Fibroblast of skin of right quadriceps (primary cell): ENCODE measurements at regions not wholly inside any gene's neighbourhood (a gene's known extent, or its start where the extent isn't known, plus 50 kb on each side); places are given as distances from the start of the nearest gene placed in this dataset.

Experiments used
- DNase-seq: peaks from one replicate; pipeline ENCODE4 v3.0.0-alpha.2; 2013

- no peak for DNase-seq
Observed at GRCh38 chr4:114728426-114728825, 129.8 kb downstream of the UGT8 start.

GRCh38 chr4:114729068-114729738 is 130.6 kb downstream of the UGT8 start:
- no peak for DNase-seq

DNA sequence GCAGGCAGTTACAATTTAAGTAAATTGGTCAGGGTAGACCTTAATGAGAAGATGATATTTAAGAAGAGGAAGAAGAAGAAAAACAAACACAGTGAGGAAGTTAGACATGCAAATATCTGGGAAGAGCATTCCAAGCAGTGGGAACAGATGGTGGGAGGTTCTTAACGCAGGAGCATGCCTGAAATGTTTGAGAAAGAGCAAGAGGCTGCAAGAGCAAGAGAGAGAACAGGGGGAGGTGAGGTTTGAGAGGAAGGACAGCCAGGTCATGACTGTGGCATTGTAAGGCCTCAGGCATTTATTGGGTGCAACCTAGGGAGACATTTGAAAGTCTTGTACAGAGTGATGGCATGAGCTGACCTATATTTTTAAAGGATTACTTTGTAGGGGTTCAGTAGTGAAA is 136.0 kb downstream of the UGT8 start:
- peak; percentile 21 for DNase-seq

DNA sequence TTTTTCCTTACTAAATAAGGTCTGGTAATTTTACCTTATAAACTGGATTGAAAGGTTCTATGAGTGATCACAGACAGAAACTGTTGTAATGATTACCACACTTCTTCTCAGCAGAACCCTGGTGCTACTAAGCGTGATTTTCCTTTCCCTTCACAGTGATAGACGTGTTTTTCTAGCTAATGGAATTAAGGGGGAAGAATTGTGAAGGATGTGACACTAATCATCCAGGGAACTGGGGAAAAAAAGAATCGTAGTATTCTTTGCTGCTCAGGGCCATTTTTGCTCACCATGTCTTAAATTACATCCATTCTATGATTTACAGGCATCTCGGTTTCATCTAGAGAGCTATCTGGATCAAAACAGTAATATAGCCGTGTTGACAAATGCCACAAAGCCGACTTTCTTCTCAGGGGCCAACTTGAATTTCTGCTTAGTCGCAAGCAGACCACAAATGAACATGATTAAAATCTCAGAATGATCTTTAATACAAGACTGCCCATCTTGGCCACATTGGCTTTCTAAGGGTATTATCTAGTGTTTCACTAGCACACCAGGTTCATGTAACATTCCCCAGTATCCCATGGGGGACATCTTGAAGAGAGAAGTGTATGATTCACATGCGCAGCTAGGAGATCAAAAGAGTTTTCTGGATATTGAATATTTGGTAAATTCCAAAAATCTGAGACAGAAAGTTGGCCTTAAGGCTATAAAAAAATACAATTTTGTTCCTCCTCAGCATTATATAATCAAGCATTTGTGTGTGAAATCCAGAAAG is 154.0 kb downstream of the UGT8 start:
- peak; percentile 55 for DNase-seq

- no peak for DNase-seq
Observed at GRCh38 chr4:114754616-114755015, 156.0 kb downstream of the UGT8 start.

DNA sequence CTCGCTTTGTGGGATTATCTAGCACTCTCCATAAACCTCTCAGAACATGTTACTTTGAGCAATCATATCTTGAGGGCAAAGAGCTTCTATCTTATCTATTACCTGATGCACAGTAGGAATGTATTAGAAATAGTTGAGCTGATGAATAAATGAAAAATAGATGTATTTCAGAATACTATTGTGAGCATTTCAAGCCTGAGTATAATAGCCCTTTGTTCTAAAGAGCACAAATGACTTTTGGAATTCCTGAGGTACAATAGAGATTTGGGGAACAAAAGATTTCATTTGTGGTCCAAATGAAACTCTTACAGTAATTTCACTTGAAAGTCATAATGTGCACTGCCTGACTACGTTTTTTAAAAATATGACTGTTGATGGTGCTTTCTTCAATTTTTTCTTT is 159.5 kb downstream of the UGT8 start:
- DNase-seq: no peak

DNA sequence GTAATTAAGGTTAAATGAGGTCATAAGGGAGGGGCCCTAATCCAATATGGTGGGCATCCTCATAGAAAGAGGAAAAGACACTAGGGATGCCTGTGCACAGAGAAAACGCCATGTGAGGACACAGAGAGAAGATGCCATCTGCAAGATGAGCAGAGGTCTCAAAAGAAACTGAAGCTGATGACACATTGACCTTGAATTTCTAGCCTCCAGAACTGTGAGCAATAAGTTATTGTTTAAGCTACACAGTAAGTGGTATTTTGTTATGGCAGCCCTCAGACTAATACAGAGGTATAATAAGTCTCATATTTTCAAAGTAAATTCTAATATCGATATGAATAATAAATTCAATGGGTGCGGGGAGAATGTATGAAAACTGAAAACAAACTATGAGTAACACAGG is 169.9 kb downstream of the UGT8 start:
- DNase-seq: no peak

DNA sequence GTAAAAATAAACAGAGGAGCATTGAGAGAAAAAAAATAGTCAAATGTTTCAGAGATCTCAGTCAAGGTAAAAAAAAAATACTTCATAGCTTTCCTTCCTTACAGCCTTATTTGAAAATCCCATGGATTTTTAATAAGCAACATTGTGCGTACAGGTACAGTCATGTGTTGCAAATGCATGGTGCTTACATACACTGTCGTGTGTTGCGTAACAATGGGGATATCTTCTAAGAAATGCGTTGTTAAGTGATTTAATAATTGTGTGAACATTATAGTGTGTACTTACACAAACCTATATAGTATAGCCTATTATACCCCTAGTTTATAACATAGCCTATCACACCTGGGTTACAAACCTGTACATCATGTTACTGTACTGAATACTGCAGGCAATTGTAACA is 172.0 kb downstream of the UGT8 start:
- no peak for DNase-seq

DNA sequence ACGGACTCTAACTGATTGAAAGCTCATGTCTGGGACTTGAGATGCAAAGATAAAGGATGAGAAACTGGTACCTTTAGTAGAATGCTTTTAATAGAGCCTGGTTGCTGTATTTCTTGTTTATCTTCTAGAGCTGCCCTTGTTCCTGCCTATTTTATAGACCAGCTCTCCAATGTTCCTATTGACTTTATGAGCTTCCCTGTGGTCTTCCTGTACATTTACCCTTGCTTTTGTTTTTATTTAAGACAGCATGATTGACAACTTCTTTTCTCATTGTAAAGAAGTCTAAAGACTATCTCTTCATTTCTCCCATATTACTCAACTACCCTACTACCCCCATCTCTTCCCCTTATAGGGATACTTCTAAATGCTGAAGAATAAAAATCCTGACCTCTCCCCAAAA is 174.7 kb downstream of the UGT8 start:
- DNase-seq: no peak
